ENCODE measurements at regions not wholly inside any gene's neighbourhood (a gene's known extent, or its start where the extent isn't known, plus 50 kb on each side); places are given as distances from the start of the nearest gene placed in this dataset.

GRCh38 chr13:76790526-76790925 is 95.7 kb downstream of the KCTD12 start:
- no peaks in the 10 kb centered on the region for H3K9me3 ChIP-seq (ENCODE audit: low read depth, low read length)
- H3K36me3 ChIP-seq (ENCODE audit: insufficient read depth, low read length) = no peaks in the 10 kb centered on the region
- DNase-seq (ENCODE audit: low read depth, low spot score) = no peak
- H3K4me3 ChIP-seq = no peak overlapping the region; the same call in 1 of the 2 replicates
- TF ChIP-seq POLR2AphosphoS5 (IDR thresholded peaks at IDR 0.05; ENCODE audit: borderline replicate concordance, low read depth, low read length) (no peak), EZH2 (IDR thresholded peaks at IDR 0.05) (no peak), FOXP2 (optimal IDR thresholded peaks at IDR 0.05; ENCODE audit: control extremely low read depth, extremely low read length, insufficient read depth) (no peak)
- H3K9ac ChIP-seq (ENCODE audit: insufficient read length) = no peak overlapping the region
- H3K27ac ChIP-seq = peak overlapping the region; percentile 32; the same call in 1 of the 2 replicates

- Histone ChIP-seq H3K27ac (no peak overlapping the region), H3K36me3 (ENCODE audit: insufficient read depth, low read length) (no peaks in the 10 kb centered on the region), H3K9me3 (ENCODE audit: low read depth, low read length) (no peaks in the 10 kb centered on the region), H3K9ac (ENCODE audit: insufficient read length) (no peak overlapping the region), H3K4me3 (no peak overlapping the region)
- TF ChIP-seq POLR2AphosphoS5 (IDR thresholded peaks at IDR 0.05; ENCODE audit: borderline replicate concordance, low read depth, low read length) (no peak), EZH2 (IDR thresholded peaks at IDR 0.05) (no peak), FOXP2 (optimal IDR thresholded peaks at IDR 0.05; ENCODE audit: control extremely low read depth, extremely low read length, insufficient read depth) (no peak)
- DNase-seq (ENCODE audit: low read depth, low spot score) = no peak
Measured at GRCh38 chr13:76783798-76784197, 102.4 kb downstream of the KCTD12 start.

- Histone ChIP-seq H3K36me3 (ENCODE audit: insufficient read depth, low read length) (no peaks in the 10 kb centered on the region), H3K9ac (ENCODE audit: insufficient read length) (no peak overlapping the region), H3K9me3 (ENCODE audit: low read depth, low read length) (no peaks in the 10 kb centered on the region), H3K4me3 (no peak overlapping the region), H3K27ac (no peak overlapping the region)
- TF ChIP-seq EZH2 (IDR thresholded peaks at IDR 0.05) (no peak), POLR2AphosphoS5 (IDR thresholded peaks at IDR 0.05; ENCODE audit: borderline replicate concordance, low read depth, low read length) (no peak), FOXP2 (optimal IDR thresholded peaks at IDR 0.05; ENCODE audit: control extremely low read depth, extremely low read length, insufficient read depth) (no peak)
- no peak for DNase-seq (ENCODE audit: low read depth, low spot score)
Measured at GRCh38 chr13:76778853-76779252, 107.4 kb downstream of the KCTD12 start.

- DNase-seq (ENCODE audit: low read depth, low spot score) = no peak
- H3K36me3 ChIP-seq (ENCODE audit: insufficient read depth, low read length) = no peaks in the 10 kb centered on the region
- no peak for TF ChIP-seq POLR2AphosphoS5 (IDR thresholded peaks at IDR 0.05; ENCODE audit: borderline replicate concordance, low read depth, low read length)
- TF ChIP-seq FOXP2 (optimal IDR thresholded peaks at IDR 0.05; ENCODE audit: control extremely low read depth, extremely low read length, insufficient read depth) = no peak
- no peak for TF ChIP-seq EZH2 (IDR thresholded peaks at IDR 0.05)
Measured at GRCh38 chr13:76777096-76777495, 109.1 kb downstream of the KCTD12 start.

GRCh38 chr13:76775088-76775740 is 111.0 kb downstream of the KCTD12 start:
- Histone ChIP-seq H3K9ac (ENCODE audit: insufficient read length) (no peak overlapping the region), H3K9me3 (ENCODE audit: low read depth, low read length) (no peaks in the 10 kb centered on the region), H3K4me3 (no peak overlapping the region), H3K36me3 (ENCODE audit: insufficient read depth, low read length) (no peaks in the 10 kb centered on the region), H3K27ac (peak overlapping the region; percentile 97)
- TF ChIP-seq EZH2 (IDR thresholded peaks at IDR 0.05) (no peak), FOXP2 (optimal IDR thresholded peaks at IDR 0.05; ENCODE audit: control extremely low read depth, extremely low read length, insufficient read depth) (no peak), POLR2AphosphoS5 (IDR thresholded peaks at IDR 0.05; ENCODE audit: borderline replicate concordance, low read depth, low read length) (no peak)
- no peak for DNase-seq (ENCODE audit: low read depth, low spot score)

More at GRCh38 chr13:76777096-76777495, 109.1 kb downstream of the KCTD12 start:
- Histone ChIP-seq H3K4me3 (no peak overlapping the region), H3K9me3 (ENCODE audit: low read depth, low read length) (no peaks in the 10 kb centered on the region), H3K27ac (no peak overlapping the region), H3K9ac (ENCODE audit: insufficient read length) (no peak overlapping the region)

DNA sequence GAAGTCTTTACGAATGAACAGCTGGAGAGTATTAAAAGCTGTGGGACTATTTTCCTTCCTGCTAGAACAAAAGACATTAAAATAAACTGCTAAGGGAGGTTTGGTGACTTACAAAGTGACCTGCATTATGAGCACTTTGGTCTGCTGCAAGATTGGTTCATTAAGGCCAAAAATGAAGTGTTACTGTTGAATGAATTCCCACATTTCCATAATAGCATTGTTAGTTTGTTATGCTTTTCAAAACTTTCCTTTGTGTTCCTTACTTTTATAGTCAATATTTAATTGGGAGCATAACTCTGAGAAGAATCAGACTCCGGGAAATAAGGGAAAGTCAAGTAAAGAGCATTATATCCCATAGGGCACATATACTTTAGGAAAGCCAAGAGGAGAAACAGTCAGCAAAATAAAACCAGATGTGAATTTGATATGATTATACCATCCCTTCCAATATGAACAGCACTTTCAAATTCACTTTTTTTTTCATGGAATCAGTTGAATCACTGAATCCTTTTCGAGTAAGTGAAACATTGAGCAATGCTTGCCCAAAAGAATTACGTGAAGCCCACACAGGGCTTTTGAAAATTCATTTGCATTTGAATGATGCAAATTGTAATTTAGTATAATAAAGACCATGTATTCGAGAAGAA is 112.6 kb downstream of the KCTD12 start:
- DNase-seq (ENCODE audit: low read depth, low spot score) = peak; percentile 72
- Histone ChIP-seq H3K9ac (ENCODE audit: insufficient read length) (peak overlapping the region; percentile 43), H3K27ac (peak overlapping the region; percentile 97), H3K9me3 (ENCODE audit: low read depth, low read length) (no peaks in the 10 kb centered on the region), H3K4me3 (peak overlapping the region; percentile 65), H3K36me3 (ENCODE audit: insufficient read depth, low read length) (no peaks in the 10 kb centered on the region)
- TF ChIP-seq EZH2 (IDR thresholded peaks at IDR 0.05) = no peak
- peak; percentile 40; the same call in 1 of the 2 replicates for TF ChIP-seq POLR2AphosphoS5 (IDR thresholded peaks at IDR 0.05; ENCODE audit: borderline replicate concordance, low read depth, low read length)

- Histone ChIP-seq H3K9ac (ENCODE audit: insufficient read length) (no peak overlapping the region), H3K9me3 (ENCODE audit: low read depth, low read length) (no peaks in the 10 kb centered on the region), H3K4me3 (no peak overlapping the region), H3K27ac (peak overlapping the region; percentile 97), H3K36me3 (ENCODE audit: insufficient read depth, low read length) (no peaks in the 10 kb centered on the region)
- TF ChIP-seq FOXP2 (optimal IDR thresholded peaks at IDR 0.05; ENCODE audit: control extremely low read depth, extremely low read length, insufficient read depth) (no peak), POLR2AphosphoS5 (IDR thresholded peaks at IDR 0.05; ENCODE audit: borderline replicate concordance, low read depth, low read length) (no peak), EZH2 (IDR thresholded peaks at IDR 0.05) (no peak)
- DNase-seq (ENCODE audit: low read depth, low spot score) = no peak
Measured at GRCh38 chr13:76772241-76772640, 114.0 kb downstream of the KCTD12 start.

DNA sequence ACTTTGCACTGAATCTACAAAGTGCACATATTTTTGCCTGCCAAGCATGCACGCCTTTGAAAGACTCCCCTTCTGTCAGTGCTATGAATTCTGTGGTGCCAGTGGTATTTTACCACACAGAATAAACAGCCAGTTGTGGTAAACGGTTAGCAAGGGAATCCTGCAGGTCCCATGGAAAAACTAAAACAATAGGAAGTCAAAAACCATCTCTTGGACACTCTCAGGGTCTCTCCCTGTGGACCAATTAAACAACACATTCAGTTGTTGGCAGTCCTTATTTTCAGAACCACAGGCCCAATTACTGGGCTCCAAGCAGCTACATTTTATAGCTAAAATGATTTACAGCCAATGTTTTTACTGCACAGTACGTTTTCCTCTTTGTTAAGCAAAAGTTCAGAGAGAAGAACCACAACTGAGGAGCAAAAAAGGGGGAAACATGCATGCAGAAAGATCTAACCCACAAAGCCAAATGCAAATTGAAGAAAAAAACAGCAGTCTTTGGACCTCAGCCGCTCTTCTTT is 116.9 kb downstream of the KCTD12 start:
- no peaks in the 10 kb centered on the region for H3K9me3 ChIP-seq (ENCODE audit: low read depth, low read length)
- TF ChIP-seq POLR2AphosphoS5 (IDR thresholded peaks at IDR 0.05; ENCODE audit: borderline replicate concordance, low read depth, low read length) = peak; percentile 53; the same call in 1 of the 2 replicates
- TF ChIP-seq EZH2 (IDR thresholded peaks at IDR 0.05) = no peak
- TF ChIP-seq FOXP2 (optimal IDR thresholded peaks at IDR 0.05; ENCODE audit: control extremely low read depth, extremely low read length, insufficient read depth) = peak; percentile 71
- DNase-seq (ENCODE audit: low read depth, low spot score) = peak; percentile 78
- H3K4me3 ChIP-seq = peak overlapping the region; percentile 50
- no peak overlapping the region for H3K9ac ChIP-seq (ENCODE audit: insufficient read length)
- peak overlapping the region; percentile 80 for H3K27ac ChIP-seq
- H3K36me3 ChIP-seq (ENCODE audit: insufficient read depth, low read length) = no peaks in the 10 kb centered on the region
